Activated T-cell treated with anti-CD3 and anti-CD28 coated beads, Interleukin-2, amount 50 U/mL, for 1 hour (primary cell): ENCODE measurements at regions not wholly inside any gene's neighbourhood (a gene's known extent, or its start where the extent isn't known, plus 50 kb on each side); places are given as distances from the start of the nearest gene placed in this dataset.
A peak's percentile ranks its signal among the peaks of the same experiment; 100 is the strongest.
"Not testable (repeated sequence)": the region's sequence is repeated elsewhere in the genome, so short reads cannot be mapped to it uniquely, and the experiment has no call there.

Source experiments
- DNase-seq: peaks from one replicate; pipeline ENCODE4 v3.0.0-alpha.2; 2020

DNA sequence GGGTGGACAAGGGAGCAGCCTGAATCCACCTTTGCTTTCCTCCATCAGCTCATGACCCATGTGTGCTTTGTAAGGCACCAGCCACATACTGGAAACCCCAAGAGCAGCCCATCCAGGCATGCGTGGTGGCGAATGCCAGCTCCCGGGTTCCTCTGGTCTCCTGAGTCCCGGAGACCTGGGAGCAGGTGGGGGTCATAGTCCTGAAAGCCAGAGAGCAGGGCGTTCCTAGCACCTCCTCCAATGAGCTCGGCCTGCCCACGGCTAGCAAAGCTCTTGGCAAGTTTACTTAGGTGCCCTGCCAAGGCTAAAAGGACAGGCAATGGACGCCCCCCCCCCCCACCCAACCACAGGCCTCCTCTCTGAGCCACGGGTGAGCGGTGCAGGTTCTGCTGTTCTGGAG, 3960.2 kb upstream of the TPTE start:
- not testable (repeated sequence) for DNase-seq

DNA sequence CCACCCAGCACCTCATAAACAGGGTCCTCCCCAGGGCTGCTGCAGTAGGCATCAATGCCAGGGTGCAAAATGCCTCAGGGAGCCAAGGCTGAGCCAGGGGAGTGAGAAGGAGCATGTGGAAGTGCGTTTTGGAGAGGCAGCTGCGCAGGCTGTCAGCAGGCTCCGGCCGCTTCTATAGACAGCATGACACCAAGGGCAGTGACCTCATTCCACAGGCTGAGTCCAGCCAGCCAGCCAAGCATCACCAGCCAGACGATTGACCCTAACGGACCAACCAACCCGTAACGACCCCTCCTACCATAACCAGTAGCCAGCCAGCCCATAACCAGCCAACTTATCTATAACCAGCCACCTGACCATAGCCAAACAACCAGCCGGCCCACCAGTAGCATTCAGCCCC, 3959.8 kb upstream of the TPTE start:
- DNase-seq, result not testable (repeated sequence)

DNA sequence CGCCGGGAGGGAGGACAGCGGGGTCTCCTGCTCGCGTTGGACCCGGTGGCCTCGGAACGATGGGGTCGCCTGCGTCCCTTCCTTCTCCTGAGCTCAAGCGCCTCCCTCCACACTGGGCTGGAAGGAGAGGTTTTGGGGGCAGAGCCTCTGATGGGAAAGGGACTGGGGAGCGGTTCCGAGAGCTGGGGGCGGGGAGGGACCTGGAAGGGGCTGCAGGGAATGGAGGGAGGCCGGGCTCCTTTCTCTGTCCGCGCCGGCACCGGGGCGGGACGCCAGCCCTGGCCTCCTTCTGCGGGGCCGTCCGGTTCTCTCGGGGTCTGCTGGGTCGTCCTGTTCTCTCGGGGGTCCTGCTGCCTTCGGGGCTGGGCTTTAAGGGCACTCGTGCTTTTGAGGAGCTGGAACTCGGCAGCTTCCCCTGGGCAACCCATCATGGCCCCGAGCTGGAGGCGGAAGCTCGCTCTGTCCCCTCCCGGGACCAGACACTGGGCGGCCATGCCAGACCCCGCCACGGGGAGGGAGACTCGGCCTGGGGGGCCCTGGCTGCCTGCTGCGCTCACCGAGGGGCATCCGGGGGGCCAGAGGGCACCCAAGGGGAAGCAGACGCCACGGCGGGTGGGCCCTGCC, 3956.7 kb upstream of the TPTE start:
- DNase-seq, result not testable (repeated sequence)

- DNase-seq, result peak; percentile 31
These were observed 3955.9 kb upstream of the TPTE start for GRCh38 chr21:6565190-6566094.

DNA sequence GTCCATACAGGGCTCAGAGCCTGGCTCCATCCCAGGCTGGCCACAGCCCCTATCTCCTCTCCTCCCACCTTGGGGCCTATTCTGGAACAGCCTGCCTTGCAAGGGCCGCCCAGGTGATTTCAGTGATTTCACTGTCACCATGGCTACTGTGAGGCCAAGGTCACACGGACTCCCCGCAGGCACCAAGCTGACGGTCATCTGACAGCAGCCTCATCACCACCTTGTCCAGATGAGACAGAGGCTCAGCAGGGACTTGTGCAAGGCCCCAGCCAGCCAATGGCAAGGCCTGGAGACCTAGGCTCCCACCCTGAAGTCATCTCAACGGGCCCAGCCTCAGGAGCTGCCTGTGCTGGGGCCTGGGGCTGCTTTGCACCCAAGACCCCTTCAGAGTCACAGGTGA, 3953.8 kb upstream of the TPTE start:
- not testable (repeated sequence) for DNase-seq

DNA sequence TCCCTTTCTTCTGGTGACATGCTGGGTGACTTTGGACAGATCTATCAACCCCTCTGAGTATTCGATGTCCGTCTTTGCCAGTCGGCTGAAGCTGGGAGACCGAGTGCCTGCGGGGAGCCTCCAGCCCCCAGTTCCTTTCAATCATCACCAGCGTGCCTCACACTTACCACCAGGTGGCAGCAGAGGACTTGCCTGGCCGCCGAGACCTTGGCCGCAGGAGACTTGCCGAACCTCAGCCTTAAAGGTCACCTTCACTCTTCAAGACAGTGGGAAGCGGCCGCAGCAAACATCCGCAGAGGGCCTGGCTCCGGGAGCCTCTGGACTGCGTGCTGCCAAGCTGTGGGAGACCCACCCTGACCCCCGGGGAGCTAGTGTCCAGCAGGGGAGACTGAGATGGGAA, 3952.2 kb upstream of the TPTE start:
- not testable (repeated sequence) for DNase-seq

DNA sequence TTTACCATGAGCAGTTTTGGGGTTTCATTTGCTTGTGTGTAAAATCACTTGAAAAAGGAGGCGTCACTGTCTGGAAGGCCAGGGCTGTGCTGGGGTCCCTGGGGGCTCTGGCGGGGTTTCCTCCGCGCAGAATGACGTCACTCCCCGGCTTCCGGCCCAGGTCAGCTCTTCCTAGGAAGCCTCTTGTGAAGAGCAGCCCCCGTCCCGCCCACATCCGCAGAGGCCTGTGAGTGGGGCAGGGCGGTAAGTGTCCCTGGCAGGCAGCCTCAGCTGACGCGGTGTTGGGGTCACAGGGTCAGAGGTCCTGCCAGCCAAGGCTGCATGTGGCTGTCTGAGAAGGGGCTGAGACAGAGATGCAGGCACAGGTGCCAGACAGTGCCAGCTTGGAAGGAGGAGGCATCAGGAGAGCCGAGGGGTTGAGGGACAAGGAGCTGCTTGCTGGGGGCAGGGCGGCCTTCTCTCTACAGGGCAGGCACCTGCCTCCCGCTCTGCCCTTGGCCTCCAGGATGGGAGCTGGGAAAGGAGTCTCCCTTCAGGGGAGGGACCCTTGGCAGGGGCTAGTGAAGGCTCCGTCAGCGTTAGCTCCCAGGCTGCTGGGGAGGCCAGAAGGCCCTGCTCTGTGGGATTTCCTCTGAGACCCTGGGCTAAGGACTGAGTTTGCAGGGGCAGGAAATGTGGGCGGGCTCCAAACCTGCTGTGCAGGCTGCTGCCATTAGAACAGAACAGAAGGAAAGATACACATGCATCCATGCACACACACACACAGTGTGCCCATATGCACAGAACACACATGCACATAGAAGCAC, 3951.6 kb upstream of the TPTE start:
- DNase-seq, result not testable (repeated sequence)

GRCh38 chr21:6570700-6571368, 3950.5 kb upstream of the TPTE start:
- DNase-seq, result not testable (repeated sequence)

GRCh38 chr21:6573576-6573975, 3947.8 kb upstream of the TPTE start:
- DNase-seq, result not testable (repeated sequence)

- not testable (repeated sequence) for DNase-seq
These were observed 3941.6 kb upstream of the TPTE start for GRCh38 chr21:6579801-6580200.
